ENCODE measurements at regions not wholly inside any gene's neighbourhood (a gene's known extent, or its start where the extent isn't known, plus 50 kb on each side); places are given as distances from the start of the nearest gene placed in this dataset.
"Not testable (repeated sequence)": the region's sequence is repeated elsewhere in the genome, so short reads cannot be mapped to it uniquely, and the experiment has no call there.

GRCh38 chr4:28077203-28077602 is 1216.6 kb downstream of the STIM2 start:
- DNase-seq (ENCODE audit: low spot score): not testable (repeated sequence)

GRCh38 chr4:28082686-28083390 is 1222.2 kb downstream of the STIM2 start:
- DNase-seq (ENCODE audit: low spot score): no peak

- DNase-seq (ENCODE audit: low spot score): no peak
Observed at GRCh38 chr4:28092610-28093009, 1232.0 kb downstream of the STIM2 start.

- no peak for DNase-seq (ENCODE audit: low spot score)
Observed at GRCh38 chr4:28093071-28093470, 1232.4 kb downstream of the STIM2 start.

GRCh38 chr4:28101583-28101982 is 1240.9 kb downstream of the STIM2 start:
- no peak for DNase-seq (ENCODE audit: low spot score)

GRCh38 chr4:28105271-28105859 is 1244.7 kb downstream of the STIM2 start:
- no peak for DNase-seq (ENCODE audit: low spot score)

- DNase-seq (ENCODE audit: low spot score): no peak
Observed at GRCh38 chr4:28106155-28106554, 1245.5 kb downstream of the STIM2 start.

GRCh38 chr4:28109801-28110200 is 1249.2 kb downstream of the STIM2 start:
- no peak for DNase-seq (ENCODE audit: low spot score)

- not testable (repeated sequence) for DNase-seq (ENCODE audit: low spot score)
Observed at GRCh38 chr4:28112691-28113335, 1252.2 kb downstream of the STIM2 start.

GRCh38 chr4:28113586-28113985 is 1252.9 kb downstream of the STIM2 start:
- not testable (repeated sequence) for DNase-seq (ENCODE audit: low spot score)

GRCh38 chr4:28116526-28117083 is 1256.0 kb downstream of the STIM2 start:
- not testable (repeated sequence) for DNase-seq (ENCODE audit: low spot score)

- no peak for DNase-seq (ENCODE audit: low spot score)
Observed at GRCh38 chr4:28117084-28117682, 1256.5 kb downstream of the STIM2 start.

GRCh38 chr4:28146191-28146590 is 1285.5 kb downstream of the STIM2 start:
- DNase-seq (ENCODE audit: low spot score): no peak

- no peak for DNase-seq (ENCODE audit: low spot score)
Observed at GRCh38 chr4:28148221-28148620, 1287.6 kb downstream of the STIM2 start.

- no peak for DNase-seq (ENCODE audit: low spot score)
Observed at GRCh38 chr4:28149762-28150161, 1289.1 kb downstream of the STIM2 start.

GRCh38 chr4:28151314-28151713 is 1290.7 kb downstream of the STIM2 start:
- DNase-seq (ENCODE audit: low spot score): no peak

- no peak for DNase-seq (ENCODE audit: low spot score)
Observed at GRCh38 chr4:28167411-28167810, 1306.8 kb downstream of the STIM2 start.

- no peak for DNase-seq (ENCODE audit: low spot score)
Observed at GRCh38 chr4:28176942-28177341, 1316.3 kb downstream of the STIM2 start.

- DNase-seq (ENCODE audit: low spot score): no peak
Observed at GRCh38 chr4:28177641-28178040, 1317.0 kb downstream of the STIM2 start.

- no peak for DNase-seq (ENCODE audit: low spot score)
Observed at GRCh38 chr4:28179126-28179525, 1318.5 kb downstream of the STIM2 start.

GRCh38 chr4:28209371-28209924 is 1348.8 kb downstream of the STIM2 start:
- no peak for DNase-seq (ENCODE audit: low spot score)
